Activated CD4-positive, CD25-positive, alpha-beta regulatory T cell treated with anti-CD3 and anti-CD28 coated beads, Interleukin-2, amount 50 U/mL, for 16 hours (primary cell): ENCODE measurements at regions not wholly inside any gene's neighbourhood (a gene's known extent, or its start where the extent isn't known, plus 50 kb on each side); places are given as distances from the start of the nearest gene placed in this dataset.

ENCODE experiments used
- DNase-seq: peaks from one replicate; pipeline ENCODE4 v3.0.0-alpha.2; 2020; ENCODE audit warnings: low read depth, low spot score

DNA sequence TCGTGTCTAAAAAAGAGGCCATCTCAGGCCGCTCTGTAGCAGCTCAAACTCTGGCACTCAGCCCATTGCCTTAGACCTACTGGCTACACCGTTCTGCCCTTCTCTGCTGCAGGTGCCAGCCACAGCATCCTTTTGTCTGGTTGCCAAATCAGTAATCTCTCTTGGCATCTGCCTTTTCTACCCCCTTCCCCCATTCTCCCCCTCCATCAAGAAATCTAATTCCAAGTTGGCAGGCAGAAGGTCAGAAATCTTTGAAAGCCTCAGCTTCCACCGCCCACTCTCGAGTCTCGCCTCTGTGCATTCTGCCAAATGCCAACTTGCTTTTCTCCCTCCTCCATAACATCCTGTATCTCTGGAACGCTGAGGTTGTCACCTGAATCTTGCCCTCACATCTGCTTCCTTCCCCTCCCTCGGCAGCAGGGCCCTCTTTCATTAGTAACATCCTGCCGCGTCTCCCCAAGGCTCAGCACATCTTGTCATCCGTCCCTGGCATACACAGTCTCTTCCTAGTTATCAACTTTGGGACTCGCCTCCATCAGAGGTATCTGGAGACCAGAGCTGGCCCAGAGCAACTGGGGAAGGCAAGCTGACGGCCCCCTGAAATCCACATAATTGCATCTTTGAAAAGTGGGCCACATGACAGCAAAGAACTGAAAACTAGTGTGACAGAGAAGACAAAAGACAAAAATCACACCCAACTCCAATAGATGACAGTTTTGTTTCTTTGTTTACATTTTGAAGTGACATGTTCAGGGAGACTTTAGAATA is 312.0 kb upstream of the CCDC54 start:
- no peak for DNase-seq

DNA sequence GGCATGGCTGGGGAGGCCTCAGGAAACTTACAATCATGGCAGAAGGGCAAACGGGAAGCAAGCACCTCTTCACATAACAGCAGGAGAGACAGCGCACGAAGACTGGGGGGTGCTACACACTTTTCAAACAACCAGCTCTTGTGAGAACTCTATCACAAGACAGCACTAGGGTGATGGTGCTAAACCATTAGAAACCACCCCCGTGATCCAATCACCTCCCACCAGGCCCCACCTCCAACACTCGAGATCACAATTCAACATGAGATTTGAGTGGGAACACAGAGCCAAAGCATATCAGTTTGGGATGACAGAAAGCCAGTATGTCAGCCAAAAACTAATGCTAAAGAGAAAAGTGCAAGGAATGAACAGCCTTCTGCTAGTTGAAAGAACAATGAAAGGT is 309.8 kb upstream of the CCDC54 start:
- no peak for DNase-seq

DNA sequence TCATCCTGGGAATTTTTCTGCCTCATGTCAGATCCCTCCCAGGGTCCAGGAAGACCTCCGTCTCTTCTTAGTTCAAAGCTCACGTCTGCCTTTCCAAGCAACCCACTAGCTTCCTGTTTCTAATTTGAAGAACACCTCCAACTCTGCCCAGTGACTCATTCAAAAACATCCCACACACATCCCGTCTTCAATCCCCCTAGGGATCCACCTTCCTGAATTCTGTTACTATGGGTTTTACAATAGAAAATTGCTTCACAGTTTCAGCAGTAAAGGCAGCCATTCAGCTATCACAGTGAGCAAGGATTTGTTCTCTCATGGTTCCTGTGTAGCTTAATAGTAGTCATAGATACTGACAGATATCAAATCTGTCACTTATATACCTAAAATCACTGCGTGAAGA is 308.3 kb upstream of the CCDC54 start:
- DNase-seq: no peak

DNA sequence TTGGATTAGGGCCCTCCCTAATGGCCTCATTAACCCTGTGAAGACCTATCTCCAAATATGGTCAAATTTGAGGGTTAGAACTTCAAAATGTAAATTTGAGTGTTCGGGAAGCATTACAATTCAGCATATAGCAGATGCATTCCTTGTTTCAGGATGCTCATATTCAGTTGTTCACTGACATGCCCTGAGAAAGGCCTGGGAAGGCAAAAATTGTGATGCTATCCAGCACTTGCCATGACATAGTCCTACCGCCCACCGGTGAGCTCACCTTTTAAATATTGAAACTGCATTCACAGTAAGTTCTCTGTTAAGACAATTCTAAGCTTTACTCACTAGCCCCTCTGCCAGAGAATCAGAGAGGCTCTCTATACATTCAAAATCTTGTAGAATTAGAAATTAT is 300.3 kb upstream of the CCDC54 start:
- no peak for DNase-seq

DNA sequence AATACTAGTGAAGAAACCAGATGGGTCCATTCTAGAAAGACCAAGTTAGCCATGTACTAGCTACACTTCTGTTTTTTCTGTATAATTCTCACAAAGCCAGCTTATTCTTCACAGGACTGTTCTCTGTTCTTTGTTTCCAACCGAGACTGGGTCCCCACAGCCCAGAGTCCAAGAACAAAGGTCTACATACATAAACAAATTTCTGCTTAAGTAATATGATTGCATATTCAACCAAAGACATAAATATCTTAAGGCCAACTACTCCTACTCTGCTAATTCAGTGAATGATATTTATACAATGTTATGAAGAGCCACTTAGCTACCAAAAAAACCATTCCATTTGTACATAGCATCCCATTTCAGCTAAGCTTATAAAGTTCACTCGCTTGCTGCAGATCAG is 299.8 kb upstream of the CCDC54 start:
- no peak for DNase-seq

DNA sequence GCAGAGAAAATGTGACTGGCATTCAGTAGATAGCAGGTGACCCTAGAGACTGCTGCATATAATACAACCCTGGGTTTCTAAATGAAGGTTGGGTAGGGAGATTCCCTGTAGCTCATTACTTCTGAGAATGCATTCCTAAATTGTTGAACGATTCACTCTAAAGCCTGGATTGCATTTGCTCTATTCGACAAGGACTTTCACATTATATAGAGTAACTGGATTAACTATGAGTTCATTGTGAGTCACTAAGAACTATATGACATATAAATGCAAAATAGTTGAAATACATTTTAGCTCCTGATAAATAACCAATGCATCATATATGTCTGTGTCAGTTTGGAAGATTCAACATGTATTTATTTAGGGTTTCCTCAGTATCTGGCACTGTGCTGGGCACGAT is 294.7 kb upstream of the CCDC54 start:
- no peak for DNase-seq

DNA sequence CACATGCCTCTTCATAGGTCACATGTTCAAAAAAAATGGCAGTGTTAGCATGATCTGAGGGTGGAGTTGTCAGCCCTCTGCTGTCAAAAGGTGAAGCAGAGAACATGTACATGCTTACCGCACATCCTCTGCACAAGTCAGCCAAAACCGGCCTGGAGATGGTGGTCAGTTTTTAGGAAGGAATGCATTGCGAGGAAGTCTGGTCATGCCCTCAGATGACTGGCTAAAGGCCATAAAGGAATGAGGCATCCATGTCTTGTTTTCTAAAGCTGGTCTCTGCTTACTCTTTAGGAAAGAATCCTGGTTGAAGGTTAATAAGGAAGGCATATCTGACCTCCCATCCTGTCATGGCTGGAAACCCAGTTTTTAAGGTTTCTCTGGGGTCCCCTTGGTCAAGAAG is 292.0 kb upstream of the CCDC54 start:
- no peak for DNase-seq

DNA sequence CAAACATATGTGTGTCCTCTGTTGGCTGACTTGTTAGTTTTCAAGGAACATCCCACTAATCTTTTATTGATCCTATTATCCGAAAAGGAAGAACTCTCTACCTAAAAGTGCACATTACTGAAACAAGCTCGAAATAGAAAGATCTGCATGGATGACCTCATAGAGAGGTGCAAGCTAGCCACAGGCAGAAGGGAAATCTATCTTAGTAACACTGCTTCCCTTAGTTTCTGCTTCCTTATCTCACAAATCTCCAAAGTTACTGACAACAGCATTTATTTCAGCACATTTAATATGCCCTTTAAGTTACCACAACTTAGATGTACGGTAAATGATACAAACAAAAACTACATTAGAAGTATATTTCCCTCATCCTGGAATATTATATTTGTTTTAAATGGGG is 285.1 kb upstream of the CCDC54 start:
- no peak for DNase-seq

DNA sequence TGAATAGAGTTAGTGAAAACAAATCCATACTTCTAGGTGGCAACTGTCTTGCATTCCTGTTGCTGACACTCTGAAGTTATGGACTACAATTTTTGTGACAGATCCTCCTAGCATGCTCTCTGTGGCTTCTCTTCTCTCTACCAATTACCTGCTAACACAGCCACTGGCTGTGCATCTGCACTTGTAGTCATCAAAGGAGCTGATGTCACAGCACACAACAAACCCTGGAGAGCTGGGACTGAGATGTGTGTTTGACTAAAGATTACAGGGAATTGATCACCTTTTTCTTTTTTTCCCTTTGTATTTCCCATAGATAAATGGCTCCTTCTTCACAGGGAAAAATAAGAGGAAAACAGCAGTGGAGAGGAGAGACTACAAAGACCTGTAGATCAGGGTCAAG is 278.4 kb upstream of the CCDC54 start:
- DNase-seq: no peak

DNA sequence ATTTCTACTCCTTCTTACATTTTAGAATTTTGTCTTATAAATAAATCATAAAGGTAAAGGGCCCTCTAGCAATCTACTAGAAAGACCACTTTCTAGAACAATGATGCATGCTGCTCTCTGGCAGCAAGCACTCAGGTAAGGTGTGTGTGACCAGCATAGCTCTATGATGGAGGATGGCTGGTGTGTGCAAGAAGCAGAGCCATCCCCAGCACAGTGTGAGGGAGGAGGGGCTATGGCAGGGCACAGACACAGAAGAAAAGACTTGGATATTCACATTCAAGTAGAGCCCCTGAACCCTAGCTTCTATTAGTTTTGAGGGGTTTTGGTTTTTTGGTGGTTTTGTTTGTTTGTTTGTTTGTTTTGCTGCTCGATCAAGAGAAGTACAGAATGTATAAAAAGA is 277.1 kb upstream of the CCDC54 start:
- DNase-seq: no peak

DNA sequence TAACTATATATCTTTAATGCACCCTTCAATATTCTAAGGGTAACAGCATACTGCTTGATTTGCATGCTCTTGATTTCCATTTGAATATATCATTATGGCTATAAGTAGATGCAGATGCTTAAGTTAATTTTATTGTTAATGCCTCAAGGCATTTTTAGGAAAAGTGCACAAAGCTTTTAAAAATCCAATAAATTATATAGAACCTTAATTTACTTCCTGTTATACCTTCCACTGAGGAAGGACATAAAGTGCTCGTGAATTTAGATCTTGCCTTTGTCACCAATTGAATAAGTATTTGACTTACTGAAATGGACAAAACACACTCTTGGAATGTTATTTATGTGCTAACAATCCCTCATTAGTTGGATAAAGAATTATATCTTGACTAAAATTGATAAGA is 276.7 kb upstream of the CCDC54 start:
- DNase-seq: no peak

DNA sequence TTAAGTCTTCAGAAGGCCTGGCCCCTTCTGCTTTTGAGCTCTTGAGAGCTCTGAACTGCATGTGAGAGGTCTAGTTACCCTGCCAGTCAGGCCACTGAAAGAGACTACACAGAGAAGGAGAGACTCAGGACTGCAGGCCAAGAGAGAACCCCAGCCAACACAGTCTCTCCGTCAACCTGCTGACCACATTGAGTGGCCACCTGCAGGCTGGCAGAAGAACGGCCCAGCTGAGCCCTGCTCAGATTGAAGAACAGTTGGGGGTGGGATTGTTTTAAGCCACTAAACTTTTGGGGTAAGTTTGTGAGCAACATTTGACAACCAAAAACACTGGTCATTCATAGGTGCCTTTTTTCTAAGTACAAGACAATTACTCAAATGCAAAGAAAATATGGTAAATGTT is 273.5 kb upstream of the CCDC54 start:
- DNase-seq: no peak

DNA sequence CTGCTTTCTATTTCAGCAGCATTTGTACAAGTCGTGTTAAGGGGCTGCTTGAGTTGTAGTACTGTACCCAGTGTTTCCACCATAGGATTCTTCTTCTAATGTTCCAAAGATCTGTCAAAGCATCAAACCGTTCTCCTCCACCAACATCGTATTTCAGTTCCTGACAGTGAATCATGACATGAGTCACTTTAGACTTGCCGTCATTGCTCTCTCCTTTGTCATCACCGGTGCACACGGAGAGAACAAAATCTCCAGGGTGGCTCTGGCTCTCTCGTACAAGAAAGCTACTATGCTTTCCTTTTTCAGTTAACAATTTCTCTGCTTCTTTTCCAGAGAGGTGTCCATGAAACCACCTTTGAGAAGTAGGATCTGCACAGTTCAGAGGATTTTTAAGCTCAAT is 270.9 kb upstream of the CCDC54 start:
- DNase-seq: no peak

DNA sequence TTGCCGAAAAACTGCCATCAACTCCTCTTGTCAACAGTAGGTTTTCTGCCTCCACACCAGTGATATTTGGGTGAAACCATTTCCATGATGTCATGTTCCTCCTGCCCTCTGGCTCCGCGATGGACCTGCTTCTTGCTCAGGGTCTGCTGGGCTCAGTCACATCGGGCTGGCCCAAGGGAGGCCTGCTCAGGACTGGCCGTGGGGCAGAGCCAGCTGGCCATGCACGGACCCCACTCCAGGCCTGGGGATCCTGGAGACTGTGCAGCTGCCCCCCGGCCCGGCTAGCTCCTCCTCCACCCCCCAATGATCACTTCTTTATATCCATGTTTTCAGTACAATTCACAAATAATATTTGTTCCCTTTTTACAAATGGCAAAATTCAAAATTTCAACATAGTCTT is 270.3 kb upstream of the CCDC54 start:
- DNase-seq: no peak

DNA sequence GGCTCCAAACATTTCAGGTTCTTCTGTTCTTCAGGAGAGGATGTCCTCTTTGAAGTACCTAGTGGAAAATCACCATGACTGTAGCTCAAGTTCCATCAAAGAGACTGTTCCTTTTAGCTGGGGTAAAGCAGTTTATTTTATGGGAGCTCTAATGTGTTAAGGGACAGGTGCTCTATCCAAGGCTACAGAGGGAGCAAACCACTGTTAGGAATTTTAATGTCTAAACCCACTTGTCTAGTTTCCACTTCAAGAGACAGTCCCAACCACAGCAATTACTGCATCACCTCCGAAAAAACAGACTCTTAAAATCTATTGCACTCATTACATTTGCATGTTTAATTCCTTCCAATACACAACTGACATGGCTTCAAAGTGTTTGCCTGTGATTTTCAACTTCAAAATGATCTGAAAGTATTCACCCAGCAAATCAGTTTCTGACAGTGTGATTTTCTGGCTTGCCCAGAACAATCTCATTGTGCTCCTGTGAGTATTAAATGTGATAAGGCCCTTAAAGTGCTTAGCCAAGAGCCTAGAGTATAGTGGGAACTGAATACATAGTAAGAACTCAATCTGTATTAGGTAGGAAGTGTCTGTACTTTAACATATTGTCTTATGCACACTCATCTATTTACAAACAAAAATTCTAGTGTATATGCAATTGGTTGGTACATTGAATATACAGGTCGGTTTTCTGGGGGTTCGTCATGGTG is 266.5 kb upstream of the CCDC54 start:
- no peak for DNase-seq

DNA sequence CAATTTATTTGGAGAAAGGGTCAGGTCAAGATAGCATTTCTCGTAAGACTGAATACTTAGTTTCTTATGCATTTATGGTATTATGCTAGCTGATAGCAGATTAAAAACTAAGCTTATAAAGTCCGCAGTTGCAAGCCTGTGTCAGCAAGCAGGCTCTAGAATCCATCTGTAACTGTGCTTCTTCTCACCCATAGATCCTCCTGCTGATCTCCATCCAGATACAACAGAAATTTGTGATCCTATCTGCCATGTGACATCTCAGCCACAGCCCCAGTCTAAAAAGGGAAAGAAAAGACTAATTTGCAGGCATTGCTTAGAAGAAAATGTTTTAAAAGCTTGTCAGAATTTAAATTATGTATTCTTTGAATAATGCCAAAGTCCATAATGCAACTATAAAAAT is 265.4 kb upstream of the CCDC54 start:
- DNase-seq: no peak

DNA sequence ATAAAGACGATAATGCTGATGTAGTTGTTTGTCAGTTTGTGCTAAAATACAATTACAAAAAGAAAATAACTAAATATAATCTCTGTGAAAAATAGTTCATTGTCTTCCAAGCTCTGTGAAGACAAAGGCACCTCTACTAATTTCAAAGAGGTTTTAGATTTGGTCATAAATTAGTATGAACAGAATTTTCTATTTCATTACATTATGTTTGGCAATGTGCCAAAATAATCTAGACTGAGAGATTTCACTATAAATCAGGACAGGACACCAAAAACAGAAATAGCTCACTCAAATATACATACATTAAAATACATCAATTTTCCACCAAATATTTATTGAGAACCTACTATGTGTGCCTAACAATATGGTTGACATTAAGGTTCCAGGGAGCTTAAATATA is 264.9 kb upstream of the CCDC54 start:
- DNase-seq: no peak

DNA sequence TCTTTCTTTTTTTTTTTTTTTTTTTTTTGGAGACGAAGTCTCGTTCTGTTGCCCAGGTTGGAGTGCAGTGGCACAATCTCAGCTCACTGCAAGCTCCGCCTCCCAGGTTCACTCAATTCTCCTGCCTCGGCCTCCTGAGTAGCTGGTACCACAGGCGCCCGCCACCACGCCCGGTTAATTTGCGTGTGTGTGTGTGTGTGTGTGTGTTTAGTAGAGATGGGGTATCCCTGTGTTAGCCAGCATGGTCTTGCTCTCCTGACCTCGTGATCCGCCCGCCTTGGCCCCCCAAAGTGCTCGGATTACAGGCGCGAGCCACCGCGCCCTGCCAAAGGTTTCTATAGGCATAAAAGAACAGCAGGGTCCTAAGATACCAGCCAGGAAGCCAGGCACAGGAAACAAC is 261.0 kb upstream of the CCDC54 start:
- DNase-seq: no peak

DNA sequence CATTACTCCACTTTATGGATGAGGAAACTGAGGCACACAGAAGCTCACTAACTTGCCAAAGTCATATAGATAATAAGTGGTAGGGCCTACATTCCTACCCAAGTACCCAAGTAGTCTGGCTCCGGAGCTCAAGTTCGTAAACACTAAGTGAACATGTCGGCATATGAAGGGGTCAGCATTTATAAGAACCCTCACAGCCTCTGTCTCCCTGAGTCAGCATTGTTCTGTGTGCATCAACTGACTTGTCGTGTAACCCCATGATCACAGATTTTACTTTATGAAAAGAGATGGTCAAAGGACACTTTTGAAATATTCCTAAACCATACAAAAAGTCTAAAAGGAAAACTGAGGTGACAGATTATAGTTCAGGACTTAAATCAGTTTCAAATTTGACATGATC is 260.1 kb upstream of the CCDC54 start:
- DNase-seq: no peak

DNA sequence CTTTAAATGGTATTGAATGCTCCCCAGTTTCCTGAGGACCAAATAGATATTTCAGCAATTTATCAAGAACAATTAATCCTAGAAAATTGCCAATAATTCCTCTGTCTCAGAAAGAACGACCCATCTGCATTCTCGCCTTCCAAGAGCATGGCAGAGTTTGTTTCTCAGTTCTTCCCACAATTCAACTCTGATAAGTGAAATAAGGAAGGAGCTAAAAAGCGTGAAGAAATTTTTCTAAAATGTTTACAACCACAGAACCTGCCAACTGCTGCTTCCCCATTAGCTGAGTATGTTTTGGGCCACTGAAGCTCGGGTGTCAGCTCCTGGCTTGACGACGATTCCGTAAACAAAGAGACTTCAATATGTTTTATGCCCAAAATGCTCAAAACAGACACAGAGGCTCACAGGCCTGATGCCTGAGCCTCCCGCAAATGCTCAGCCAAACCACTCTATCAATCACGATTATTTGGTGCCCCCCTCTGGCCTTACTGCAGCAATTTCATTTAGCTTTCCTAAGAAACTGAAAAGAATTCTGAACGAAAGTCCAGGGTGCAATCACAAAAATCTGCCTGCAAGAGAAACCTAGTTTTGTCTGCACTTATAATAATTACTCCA is 259.2 kb upstream of the CCDC54 start:
- no peak for DNase-seq

DNA sequence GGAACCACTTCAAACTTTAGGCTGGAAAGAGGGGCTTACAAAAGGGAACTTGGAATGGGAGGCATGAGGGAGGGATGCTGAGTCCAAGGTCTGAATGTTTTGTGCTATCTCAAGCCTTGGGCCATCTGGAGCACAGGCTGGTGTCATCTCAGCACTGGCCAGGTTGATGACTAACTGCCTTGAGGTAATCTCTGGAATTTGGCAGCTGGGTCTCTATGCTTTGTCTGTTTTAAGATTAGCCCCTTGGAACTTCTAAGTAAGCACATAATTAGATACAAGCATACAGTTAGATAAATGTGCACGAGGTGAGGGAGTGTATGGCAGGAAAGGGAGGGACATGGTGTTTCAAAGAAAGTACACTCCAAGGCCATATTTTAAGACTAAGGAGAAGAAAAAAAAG is 252.4 kb upstream of the CCDC54 start:
- DNase-seq: no peak

DNA sequence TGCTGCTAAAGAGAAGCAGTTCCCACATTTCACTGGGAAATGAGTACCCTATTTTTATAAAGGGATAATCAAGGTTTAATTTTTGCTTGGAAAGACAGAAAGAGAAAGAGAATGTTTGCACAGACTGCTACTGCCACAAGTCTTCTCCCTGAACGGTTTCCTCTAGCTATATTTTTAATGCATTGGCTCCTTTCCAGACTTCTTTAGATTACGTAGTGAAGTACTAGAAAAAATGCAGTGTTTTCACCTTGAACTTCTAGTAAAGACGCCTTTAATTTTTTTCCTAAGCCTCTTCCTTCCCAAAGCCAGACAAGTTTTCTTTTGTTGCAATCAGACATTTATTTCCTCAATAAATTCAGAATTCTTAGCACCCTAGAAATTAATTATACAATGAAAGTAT is 248.3 kb upstream of the CCDC54 start:
- no peak for DNase-seq

DNA sequence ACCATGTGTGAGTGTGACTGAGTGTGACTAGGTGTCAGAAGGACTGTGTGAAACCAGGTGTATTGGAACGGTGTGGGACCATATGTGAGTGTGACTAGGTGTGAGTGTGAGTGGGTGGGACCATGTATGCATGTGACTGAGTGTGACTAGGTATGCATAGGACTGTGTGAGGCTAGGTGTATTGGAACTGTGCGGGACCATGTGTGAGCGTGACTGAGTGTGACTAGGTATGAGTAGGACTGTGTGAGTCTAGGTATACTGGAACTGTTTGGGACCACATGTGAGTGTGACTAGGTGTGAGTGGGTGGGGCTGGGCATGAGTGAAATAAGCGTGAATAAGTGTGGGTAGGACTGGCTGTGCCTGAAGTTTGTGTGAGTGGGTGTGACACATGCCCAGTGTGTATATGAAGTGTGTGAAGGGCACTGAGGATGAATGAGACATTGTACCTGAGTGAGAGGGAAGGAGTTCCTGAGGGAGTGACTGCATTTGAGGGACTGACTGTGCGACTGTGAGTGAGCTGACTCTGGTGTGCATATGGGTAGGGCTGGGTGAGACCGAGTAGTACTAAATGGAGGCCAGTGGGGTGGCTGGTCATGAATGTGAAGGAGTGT is 247.0 kb upstream of the CCDC54 start:
- DNase-seq: no peak
